Mesenchymal stem cell (in vitro differentiated cells and primary cell): ENCODE measurements at regions not wholly inside any gene's neighbourhood (a gene's known extent, or its start where the extent isn't known, plus 50 kb on each side); places are given as distances from the start of the nearest gene placed in this dataset.

ENCODE experiments used
- DNase-seq: peaks from one replicate; pipeline ENCODE4 v3.0.0-alpha.2; 2013
- H2AFZ ChIP-seq: one replicate; pipeline ENCODE4 v1.6.1; 2013; ENCODE audit warnings: low read depth, mild to moderate bottlenecking, control low read depth, inconsistent platforms, low read length, moderate library complexity
- H2AK5ac ChIP-seq: 2 replicates; pipeline ENCODE4 v1.6.1; 2013; ENCODE audit warnings: low read length, moderate library complexity, mild to moderate bottlenecking, inconsistent platforms; ENCODE audit not compliant: severe bottlenecking
- H2BK120ac ChIP-seq: one replicate; pipeline ENCODE4 v1.6.1; 2013; ENCODE audit warnings: low read depth, mild to moderate bottlenecking, inconsistent platforms, low read length, moderate library complexity
- H2BK12ac ChIP-seq, 2 experiments: one replicate each; pipeline ENCODE4 v1.6.1; 2013; ENCODE audit warnings: inconsistent platforms in 2 of 2, low read length in 2 of 2, mild to moderate bottlenecking in 2 of 2, moderate library complexity in 2 of 2, control low read depth in 1 of 2
- H2BK15ac ChIP-seq: one replicate; pipeline ENCODE4 v1.6.1; 2013; ENCODE audit warnings: mild to moderate bottlenecking, low read depth, inconsistent platforms; ENCODE audit not compliant: poor library complexity, severe bottlenecking
- H2BK5ac ChIP-seq: 2 replicates; pipeline ENCODE4 v1.6.1; 2013; ENCODE audit warnings: low read depth, mild to moderate bottlenecking, low read length, control low read depth, inconsistent platforms; ENCODE audit not compliant: poor library complexity, severe bottlenecking
- H3K14ac ChIP-seq, 2 experiments: one replicate each; pipeline ENCODE4 v1.6.1; 2013; ENCODE audit warnings: inconsistent platforms in 2 of 2, low read length in 2 of 2, control low read depth in 1 of 2, mild to moderate bottlenecking in 1 of 2, moderate library complexity in 1 of 2
- H3K18ac ChIP-seq, 2 experiments: one replicate each; pipeline ENCODE4 v1.6.1; 2013; ENCODE audit warnings: inconsistent platforms in 2 of 2, low read length in 2 of 2, control low read depth in 1 of 2, low read depth in 1 of 2, mild to moderate bottlenecking in 1 of 2
- H3K23ac ChIP-seq, 2 experiments: one replicate each; pipeline ENCODE4 v1.6.1; 2013; ENCODE audit warnings: inconsistent platforms in 2 of 2, low read length in 2 of 2, mild to moderate bottlenecking in 2 of 2, moderate library complexity in 2 of 2, control low read depth in 1 of 2
- H3K27ac ChIP-seq: 2 replicates; pipeline ENCODE4 v1.5.1; 2013; ENCODE audit warnings: mild to moderate bottlenecking, moderate library complexity, low read length, control low read depth, inconsistent platforms; ENCODE audit not compliant: poor library complexity, severe bottlenecking
- H3K27me3 ChIP-seq, 2 experiments: 2 replicates each; pipeline versions ENCODE4 v1.6.1 to v1.7.0; 2013; ENCODE audit warnings: low read length in 2 of 2, mild to moderate bottlenecking in 2 of 2, moderate library complexity in 2 of 2, control low read depth in 1 of 2, inconsistent platforms in 1 of 2; ENCODE audit not compliant: control insufficient read depth in 1 of 2, insufficient read depth in 1 of 2
- H3K36me3 ChIP-seq, 2 experiments: 2 replicates each; pipeline versions ENCODE4 v1.6.1 to v1.7.0; 2013; ENCODE audit warnings: low read length in 2 of 2, control low read depth in 1 of 2, inconsistent platforms in 1 of 2, low read depth in 1 of 2, mild to moderate bottlenecking in 1 of 2; ENCODE audit not compliant: insufficient read depth in 2 of 2, control insufficient read depth in 1 of 2
- H3K4ac ChIP-seq, 2 experiments: one replicate each; pipeline ENCODE4 v1.6.1; 2013; ENCODE audit warnings: inconsistent platforms in 2 of 2, low read length in 2 of 2, mild to moderate bottlenecking in 2 of 2, moderate library complexity in 2 of 2, control low read depth in 1 of 2, low read depth in 1 of 2
- H3K4me1 ChIP-seq: 2 replicates; pipeline ENCODE4 v1.6.1; 2013; ENCODE audit warnings: low read depth, low read length, control low read depth; ENCODE audit not compliant: control insufficient read depth, insufficient read depth
- H3K4me2 ChIP-seq: 2 replicates; pipeline ENCODE4 v1.6.1; 2013; ENCODE audit warnings: low read length, mild to moderate bottlenecking, inconsistent platforms; ENCODE audit not compliant: poor library complexity, severe bottlenecking
- H3K4me3 ChIP-seq, 2 experiments: 2 replicates each; pipeline versions ENCODE4 v1.5.1 to v1.7.0; 2013; ENCODE audit warnings: low read length in 2 of 2, mild to moderate bottlenecking in 2 of 2, control low read depth in 1 of 2, low read depth in 1 of 2; ENCODE audit not compliant: insufficient read depth in 1 of 2
- H3K79me1 ChIP-seq: replicated peaks from 2 replicates; pipeline ENCODE4 v1.6.1; 2013; ENCODE audit warnings: mild to moderate bottlenecking, control low read depth, low read length, inconsistent platforms; ENCODE audit not compliant: poor library complexity, severe bottlenecking
- H3K9ac ChIP-seq: 2 replicates; pipeline ENCODE4 v1.7.0; 2013; ENCODE audit warnings: mild to moderate bottlenecking, low read length, moderate library complexity
- H3K9me3 ChIP-seq: 2 replicates; pipeline ENCODE4 v1.7.0; 2013; ENCODE audit warnings: mild to moderate bottlenecking, low read length; ENCODE audit not compliant: control insufficient read depth
- H4K8ac ChIP-seq: one replicate; pipeline ENCODE4 v1.6.1; 2013; ENCODE audit warnings: inconsistent platforms, mild to moderate bottlenecking, low read length, moderate library complexity
- H4K91ac ChIP-seq: one replicate; pipeline ENCODE4 v1.6.1; 2013; ENCODE audit warnings: mild to moderate bottlenecking, low read length, inconsistent platforms
- WGBS: methylation state at CpG from one replicate; pipeline ENCODE4 v1.1.7; 2013; ENCODE audit warnings: mixed read lengths; 5-methylcytosine and 5-hydroxymethylcytosine counted together

GRCh38 chr6:34616227-34616585 lies 60.1 kb upstream of the SPDEF start:
- H3K14ac ChIP-seq = no peak overlapping the region
- no peak overlapping the region for H2BK5ac ChIP-seq
- no peak overlapping the region for H3K18ac ChIP-seq
- H2BK15ac ChIP-seq = no peak overlapping the region
- no peak overlapping the region for H3K4ac ChIP-seq
- no peak overlapping the region for H2AFZ ChIP-seq
- no peak overlapping the region for H2BK12ac ChIP-seq
- H3K4me2 ChIP-seq = no peak overlapping the region
- no peaks in the 10 kb centered on the region for H3K27me3 ChIP-seq
- H3K4me1 ChIP-seq = no peaks in the 10 kb centered on the region
- H3K23ac ChIP-seq = no peak overlapping the region
- H3K9ac ChIP-seq = no peak overlapping the region
- H4K91ac ChIP-seq = no peak overlapping the region
- no peak for DNase-seq
- no peak overlapping the region for H4K8ac ChIP-seq
- no peak overlapping the region for H2BK120ac ChIP-seq
- no peak overlapping the region for H3K4me3 ChIP-seq
- WGBS = 83% methylated on average over 1 of the region's 1 CpG
- no peaks in the 10 kb centered on the region for H3K9me3 ChIP-seq
- H3K79me1 ChIP-seq = peaks cover 29% of the 10 kb centered on the region
- H2AK5ac ChIP-seq = no peak overlapping the region
- H3K36me3 ChIP-seq = peaks cover 3 to 26% of the 10 kb centered on the region in 2 experiments
- no peak overlapping the region for H3K27ac ChIP-seq

GRCh38 chr6:34615574-34616226 lies 59.6 kb upstream of the SPDEF start:
- no peak overlapping the region for H3K4me2 ChIP-seq

GRCh38 chr6:34610819-34611477 lies 54.8 kb upstream of the SPDEF start:
- H4K91ac ChIP-seq = no peak overlapping the region
- no peak overlapping the region for H2AK5ac ChIP-seq
- H3K4me2 ChIP-seq = no peak overlapping the region
- WGBS = 49% methylated on average over 4 of the region's 4 CpGs
- H3K27ac ChIP-seq = no peak overlapping the region
- H2BK120ac ChIP-seq = no peak overlapping the region
- H2AFZ ChIP-seq = no peak overlapping the region
- H3K4me3 ChIP-seq = no peak overlapping the region
- H3K36me3 ChIP-seq = peaks cover 5 to 18% of the 10 kb centered on the region in 2 experiments
- no peak overlapping the region for H2BK15ac ChIP-seq
- no peak overlapping the region for H3K23ac ChIP-seq
- peak; percentile 91 for DNase-seq
- H3K9ac ChIP-seq = no peak overlapping the region
- H4K8ac ChIP-seq = no peak overlapping the region
- no peak overlapping the region for H2BK12ac ChIP-seq
- H3K18ac ChIP-seq = no peak overlapping the region
- peaks cover 24% of the 10 kb centered on the region for H3K79me1 ChIP-seq
- H3K27me3 ChIP-seq = no peaks in the 10 kb centered on the region
- H3K9me3 ChIP-seq = no peaks in the 10 kb centered on the region
- no peak overlapping the region for H3K14ac ChIP-seq
- no peak overlapping the region for H3K4ac ChIP-seq
- no peak overlapping the region for H2BK5ac ChIP-seq
- no peaks in the 10 kb centered on the region for H3K4me1 ChIP-seq

More at GRCh38 chr6:34615574-34616226, 59.6 kb upstream of the SPDEF start:
- H2BK15ac ChIP-seq = no peak overlapping the region
- H2BK5ac ChIP-seq = no peak overlapping the region
- H3K4ac ChIP-seq = no peak overlapping the region
- peaks cover 29% of the 10 kb centered on the region for H3K79me1 ChIP-seq
- no peak overlapping the region for H2AK5ac ChIP-seq
- no peak overlapping the region for H4K8ac ChIP-seq
- H3K27me3 ChIP-seq = no peaks in the 10 kb centered on the region
- H2AFZ ChIP-seq = no peak overlapping the region
- H3K4me1 ChIP-seq = no peaks in the 10 kb centered on the region
- 95% methylated on average over 6 of the region's 7 CpGs for WGBS
- no peak overlapping the region for H2BK12ac ChIP-seq
- H3K23ac ChIP-seq = no peak overlapping the region
- H3K9me3 ChIP-seq = no peaks in the 10 kb centered on the region
- no peak overlapping the region for H3K9ac ChIP-seq
- no peak overlapping the region for H3K14ac ChIP-seq
- DNase-seq = no peak
- H3K27ac ChIP-seq = no peak overlapping the region
- no peak overlapping the region for H2BK120ac ChIP-seq
- H4K91ac ChIP-seq = no peak overlapping the region
- no peak overlapping the region for H3K4me3 ChIP-seq
- H3K36me3 ChIP-seq = peaks cover 3 to 26% of the 10 kb centered on the region in 2 experiments
- no peak overlapping the region for H3K18ac ChIP-seq

GRCh38 chr6:34608321-34609091 lies 52.4 kb upstream of the SPDEF start:
- H3K18ac ChIP-seq = no peak overlapping the region
- no peak overlapping the region for H3K14ac ChIP-seq
- H3K9me3 ChIP-seq = no peaks in the 10 kb centered on the region
- H2BK120ac ChIP-seq = no peak overlapping the region
- peaks cover 5 to 21% of the 10 kb centered on the region in 2 experiments for H3K36me3 ChIP-seq
- no peak overlapping the region for H3K27ac ChIP-seq
- no peak overlapping the region for H2BK12ac ChIP-seq
- H2AK5ac ChIP-seq = no peak overlapping the region
- H2BK5ac ChIP-seq = no peak overlapping the region
- H3K23ac ChIP-seq = no peak overlapping the region
- WGBS = 98% methylated on average over 4 of the region's 5 CpGs
- no peaks in the 10 kb centered on the region for H3K27me3 ChIP-seq
- H3K79me1 ChIP-seq = peaks cover 21% of the 10 kb centered on the region
- H4K8ac ChIP-seq = no peak overlapping the region
- no peak overlapping the region for H4K91ac ChIP-seq
- H3K4me3 ChIP-seq = no peak overlapping the region
- peak overlapping the region; percentile 42 for H3K9ac ChIP-seq
- H3K4me1 ChIP-seq = no peaks in the 10 kb centered on the region
- no peak overlapping the region for H2AFZ ChIP-seq
- no peak overlapping the region for H2BK15ac ChIP-seq
- DNase-seq = no peak
- H3K4ac ChIP-seq = no peak overlapping the region
- H3K4me2 ChIP-seq = no peak overlapping the region
